ENCODE measurements at regions not wholly inside any gene's neighbourhood (a gene's known extent, or its start where the extent isn't known, plus 50 kb on each side); places are given as distances from the start of the nearest gene placed in this dataset.
A peak's percentile ranks its signal among the peaks of the same experiment; 100 is the strongest.

GRCh38 chr13:99027661-99028425 lies 50.0 kb upstream of the DOCK9 start:
- no peak for DNase-seq (ENCODE audit: low spot score)

GRCh38 chr13:99028890-99029289 lies 51.0 kb upstream of the DOCK9 start:
- peak; percentile 25 for DNase-seq (ENCODE audit: low spot score)

- no peak for DNase-seq (ENCODE audit: low spot score)
Measured at GRCh38 chr13:99029576-99029975, 51.7 kb upstream of the DOCK9 start.

GRCh38 chr13:99030326-99030725 lies 52.5 kb upstream of the DOCK9 start:
- DNase-seq (ENCODE audit: low spot score) = no peak

- DNase-seq (ENCODE audit: low spot score) = no peak
Measured at GRCh38 chr13:99031832-99032231, 54.0 kb upstream of the DOCK9 start.

- peak; percentile 50 for DNase-seq (ENCODE audit: low spot score)
Measured at GRCh38 chr13:99033814-99034213, 56.0 kb upstream of the DOCK9 start.

- no peak for DNase-seq (ENCODE audit: low spot score)
Measured at GRCh38 chr13:99034333-99035085, 56.6 kb upstream of the DOCK9 start.

- no peak for DNase-seq (ENCODE audit: low spot score)
Measured at GRCh38 chr13:99035715-99036114, 57.9 kb upstream of the DOCK9 start.

GRCh38 chr13:99037756-99038155 lies 59.9 kb upstream of the DOCK9 start:
- no peak for DNase-seq (ENCODE audit: low spot score)

GRCh38 chr13:99039718-99040280 lies 61.9 kb upstream of the DOCK9 start:
- DNase-seq (ENCODE audit: low spot score) = no peak

- DNase-seq (ENCODE audit: low spot score) = no peak
Measured at GRCh38 chr13:99040536-99041131, 62.8 kb upstream of the DOCK9 start.

- no peak for DNase-seq (ENCODE audit: low spot score)
Measured at GRCh38 chr13:99041337-99041736, 63.5 kb upstream of the DOCK9 start.

- no peak for DNase-seq (ENCODE audit: low spot score)
Measured at GRCh38 chr13:99041788-99042187, 63.9 kb upstream of the DOCK9 start.

- no peak for DNase-seq (ENCODE audit: low spot score)
Measured at GRCh38 chr13:99042521-99043250, 64.8 kb upstream of the DOCK9 start.

- DNase-seq (ENCODE audit: low spot score) = no peak
Measured at GRCh38 chr13:99043831-99044231, 66.0 kb upstream of the DOCK9 start.

- DNase-seq (ENCODE audit: low spot score) = no peak
Measured at GRCh38 chr13:99044764-99045163, 66.9 kb upstream of the DOCK9 start.

GRCh38 chr13:99045396-99045795 lies 67.5 kb upstream of the DOCK9 start:
- no peak for DNase-seq (ENCODE audit: low spot score)

GRCh38 chr13:99046851-99047250 lies 69.0 kb upstream of the DOCK9 start:
- no peak for DNase-seq (ENCODE audit: low spot score)

GRCh38 chr13:99050983-99051488 lies 73.2 kb upstream of the DOCK9 start:
- no peak for DNase-seq (ENCODE audit: low spot score)

- no peak for DNase-seq (ENCODE audit: low spot score)
Measured at GRCh38 chr13:99051768-99052455, 74.0 kb upstream of the DOCK9 start.

- no peak for DNase-seq (ENCODE audit: low spot score)
Measured at GRCh38 chr13:99053636-99054233, 75.9 kb upstream of the DOCK9 start.

Measured in A172 (cell line).